SK-N-MC (cell line): ENCODE measurements at regions not wholly inside any gene's neighbourhood (a gene's known extent, or its start where the extent isn't known, plus 50 kb on each side); places are given as distances from the start of the nearest gene placed in this dataset.

Experiments
- EZH2 ChIP-seq: fragments of 200-600 bp; sonication (generic); IDR thresholded peaks from one replicate; pipeline ENCODE4 v1.6.1; 2017; ENCODE audit warnings: antibody characterized with exemption
- FOXP2 ChIP-seq: optimal IDR thresholded peaks from 2 replicates; pipeline ENCODE3; 2011; ENCODE audit warnings: mild to moderate bottlenecking, moderate library complexity; ENCODE audit not compliant: insufficient read depth; ENCODE audit errors: extremely low read length, control extremely low read depth
- POLR2AphosphoS5 ChIP-seq: IDR thresholded peaks from 2 replicates; pipeline ENCODE4 v1.6.1; 2012; ENCODE audit warnings: mild to moderate bottlenecking, low read depth, low read length, borderline replicate concordance

- no peak for TF ChIP-seq EZH2
- TF ChIP-seq POLR2AphosphoS5: no peak
- no peak for TF ChIP-seq FOXP2
Observed at GRCh38 chrX:34406580-34406979, 250.5 kb downstream of the TMEM47 start.
